ENCODE measurements at regions not wholly inside any gene's neighbourhood (a gene's known extent, or its start where the extent isn't known, plus 50 kb on each side); places are given as distances from the start of the nearest gene placed in this dataset.

GRCh38 chr7:67809586-67809985 lies 813.0 kb downstream of the TYW1 start:
- no peak overlapping the region for H3K9ac ChIP-seq (ENCODE audit: low read length)
- TF ChIP-seq EZH2 (IDR thresholded peaks at IDR 0.05; ENCODE audit: insufficient read depth, low read length), result no peak
- TF ChIP-seq CTCF (IDR thresholded peaks at IDR 0.05; ENCODE audit: insufficient read depth, low read depth, low read length), result no peak
- no peak overlapping the region for H2AFZ ChIP-seq (ENCODE audit: low read depth, low read length)
- no peaks in the 10 kb centered on the region for H3K27me3 ChIP-seq (ENCODE audit: insufficient read depth, low read length)
- no peaks in the 10 kb centered on the region for H4K20me1 ChIP-seq (ENCODE audit: insufficient read depth, low read length)
- Mint-ChIP-seq H3K27me3 (ENCODE audit: low read depth, unreplicated experiment) (no peaks in the 10 kb centered on the region), H3K36me3 (ENCODE audit: low read depth, unreplicated experiment) (no peaks in the 10 kb centered on the region), H3K9me3 (ENCODE audit: unreplicated experiment) (peaks cover 17% of the 10 kb centered on the region), H3K4me1 (ENCODE audit: low read depth, unreplicated experiment) (no peaks in the 10 kb centered on the region), H3K27ac (ENCODE audit: unreplicated experiment) (no peak overlapping the region), H3K4me3 (ENCODE audit: unreplicated experiment) (no peak overlapping the region)
- no peak overlapping the region for H3K4me3 ChIP-seq (ENCODE audit: insufficient read depth, low read depth, low read length)
- no peaks in the 10 kb centered on the region for H3K4me1 ChIP-seq (ENCODE audit: insufficient read depth, low read length)
- no peak overlapping the region for H3K27ac ChIP-seq (ENCODE audit: low read depth, low read length)
- no peak for DNase-seq (ENCODE audit: low read depth)
- H3K4me2 ChIP-seq (ENCODE audit: low read length), result no peak overlapping the region
- no peaks in the 10 kb centered on the region for H3K79me2 ChIP-seq (ENCODE audit: insufficient read depth, low read length)
- H3K36me3 ChIP-seq (ENCODE audit: insufficient read depth, low read length), result no peaks in the 10 kb centered on the region
- no peaks in the 10 kb centered on the region for H3K9me3 ChIP-seq (ENCODE audit: insufficient read depth, low read depth, low read length)
- no peak for FAIRE-seq

- H3K27ac ChIP-seq (ENCODE audit: low read depth, low read length), result no peak overlapping the region
- H4K20me1 ChIP-seq (ENCODE audit: insufficient read depth, low read length), result no peaks in the 10 kb centered on the region
- no peaks in the 10 kb centered on the region for H3K4me1 ChIP-seq (ENCODE audit: insufficient read depth, low read length)
- Mint-ChIP-seq H3K9me3 (ENCODE audit: unreplicated experiment) (peaks cover 20% of the 10 kb centered on the region), H3K27me3 (ENCODE audit: low read depth, unreplicated experiment) (no peaks in the 10 kb centered on the region), H3K36me3 (ENCODE audit: low read depth, unreplicated experiment) (no peaks in the 10 kb centered on the region), H3K4me3 (ENCODE audit: unreplicated experiment) (no peak overlapping the region), H3K4me1 (ENCODE audit: low read depth, unreplicated experiment) (no peaks in the 10 kb centered on the region), H3K27ac (ENCODE audit: unreplicated experiment) (no peak overlapping the region)
- no peak overlapping the region for H3K4me3 ChIP-seq (ENCODE audit: insufficient read depth, low read depth, low read length)
- peaks cover 3% of the 10 kb centered on the region for H3K9me3 ChIP-seq (ENCODE audit: insufficient read depth, low read depth, low read length)
- no peaks in the 10 kb centered on the region for H3K79me2 ChIP-seq (ENCODE audit: insufficient read depth, low read length)
- H3K27me3 ChIP-seq (ENCODE audit: insufficient read depth, low read length), result no peaks in the 10 kb centered on the region
- H3K9ac ChIP-seq (ENCODE audit: low read length), result no peak overlapping the region
- FAIRE-seq (no peak), DNase-seq (ENCODE audit: low read depth) (no peak)
- H2AFZ ChIP-seq (ENCODE audit: low read depth, low read length), result no peak overlapping the region
- H3K4me2 ChIP-seq (ENCODE audit: low read length), result no peak overlapping the region
- H3K36me3 ChIP-seq (ENCODE audit: insufficient read depth, low read length), result no peaks in the 10 kb centered on the region
- TF ChIP-seq EZH2 (IDR thresholded peaks at IDR 0.05; ENCODE audit: insufficient read depth, low read length), result no peak
- no peak for TF ChIP-seq CTCF (IDR thresholded peaks at IDR 0.05; ENCODE audit: insufficient read depth, low read depth, low read length)
Observed at GRCh38 chr7:67813621-67814292, 817.1 kb downstream of the TYW1 start.

GRCh38 chr7:67817481-67817880 lies 820.8 kb downstream of the TYW1 start:
- peaks cover 15% of the 10 kb centered on the region for H3K9me3 Mint-ChIP-seq (ENCODE audit: unreplicated experiment)
- no peak for FAIRE-seq

More at GRCh38 chr7:67817481-67817880, 820.8 kb downstream of the TYW1 start:
- Histone ChIP-seq H3K27ac (ENCODE audit: low read depth, low read length) (no peak overlapping the region), H4K20me1 (ENCODE audit: insufficient read depth, low read length) (no peaks in the 10 kb centered on the region), H2AFZ (ENCODE audit: low read depth, low read length) (no peak overlapping the region), H3K9ac (ENCODE audit: low read length) (no peak overlapping the region), H3K27me3 (ENCODE audit: insufficient read depth, low read length) (no peaks in the 10 kb centered on the region), H3K4me1 (ENCODE audit: insufficient read depth, low read length) (peaks cover 2% of the 10 kb centered on the region), H3K4me2 (ENCODE audit: low read length) (no peak overlapping the region), H3K9me3 (ENCODE audit: insufficient read depth, low read depth, low read length) (peaks cover 3% of the 10 kb centered on the region), H3K79me2 (ENCODE audit: insufficient read depth, low read length) (no peaks in the 10 kb centered on the region), H3K4me3 (ENCODE audit: insufficient read depth, low read depth, low read length) (no peak overlapping the region), H3K36me3 (ENCODE audit: insufficient read depth, low read length) (no peaks in the 10 kb centered on the region)
- no peaks in the 10 kb centered on the region for H3K36me3 Mint-ChIP-seq (ENCODE audit: low read depth, unreplicated experiment)
- H3K27ac Mint-ChIP-seq (ENCODE audit: unreplicated experiment), result no peak overlapping the region
- H3K27me3 Mint-ChIP-seq (ENCODE audit: low read depth, unreplicated experiment), result no peaks in the 10 kb centered on the region
- TF ChIP-seq CTCF (IDR thresholded peaks at IDR 0.05; ENCODE audit: insufficient read depth, low read depth, low read length) (no peak), EZH2 (IDR thresholded peaks at IDR 0.05; ENCODE audit: insufficient read depth, low read length) (no peak)
- no peak for DNase-seq (ENCODE audit: low read depth)
- no peaks in the 10 kb centered on the region for H3K4me1 Mint-ChIP-seq (ENCODE audit: low read depth, unreplicated experiment)
- no peak overlapping the region for H3K4me3 Mint-ChIP-seq (ENCODE audit: unreplicated experiment)

All from astrocyte (in vitro differentiated cells and primary cell).